Sciatic nerve (tissue), 2 donors: ENCODE measurements at regions not wholly inside any gene's neighbourhood (a gene's known extent, or its start where the extent isn't known, plus 50 kb on each side); places are given as distances from the start of the nearest gene placed in this dataset.
"Not testable (repeated sequence)": the region's sequence is repeated elsewhere in the genome, so short reads cannot be mapped to it uniquely, and the experiment has no call there.

ENCODE experiments used
- ATAC-seq: fragments of 200-7000 bp; cut with Tn5 transposase; one replicate; pipeline ENCODE4 v1.9.1; 2020; ENCODE audit warnings: mild to moderate bottlenecking, moderate library complexity
- DNase-seq: peaks from one replicate; pipeline ENCODE4 v3.0.0-alpha.2; 2020; ENCODE audit warnings: low spot score
- intact Hi-C: fragments of 100-400 bp; cut with DNase I; formaldehyde crosslinking; loops from one replicate; pipeline ENCODE4 v1.14.2; 2022
- donor health status: DM: no; HTN: no; CAD: no.
- donor health status: DM: no; HTN: no; CAD: no.

- no peak for ATAC-seq
- no peak for DNase-seq
- intact Hi-C loops: no loop called here
Observed at GRCh38 chr7:16114633-16115032, 306.7 kb downstream of the CRPPA start.

GRCh38 chr7:16114071-16114470 lies 307.3 kb downstream of the CRPPA start:
- intact Hi-C loops: no loop called here

GRCh38 chr7:16113058-16113457 lies 308.3 kb downstream of the CRPPA start:
- intact Hi-C loops: no loop called here
- ATAC-seq (no peak), DNase-seq (no peak)

More at GRCh38 chr7:16114071-16114470, 307.3 kb downstream of the CRPPA start:
- no peak for ATAC-seq
- DNase-seq: no peak

GRCh38 chr7:16106869-16107268 lies 314.5 kb downstream of the CRPPA start:
- DNase-seq (no peak), ATAC-seq (no peak)
- intact Hi-C loops: no loop called here

- ATAC-seq: no peak
- intact Hi-C loops: no loop called here
- no peak for DNase-seq
Observed at GRCh38 chr7:16106300-16106699, 315.0 kb downstream of the CRPPA start.

- intact Hi-C loops: no loop called here
- no peak for ATAC-seq
- DNase-seq: no peak
Observed at GRCh38 chr7:16099302-16099849, 322.0 kb downstream of the CRPPA start.

- ATAC-seq: peak; percentile 44
- DNase-seq: no peak
- intact Hi-C loops: no loop called here
Observed at GRCh38 chr7:16098585-16099179, 322.7 kb downstream of the CRPPA start.

- intact Hi-C loops: no loop called here
- ATAC-seq (no peak), DNase-seq (no peak)
Observed at GRCh38 chr7:16098058-16098457, 323.3 kb downstream of the CRPPA start.

- intact Hi-C loops: no loop called here
- DNase-seq (no peak), ATAC-seq (peak; percentile 31)
Observed at GRCh38 chr7:16095171-16095950, 326.0 kb downstream of the CRPPA start.

GRCh38 chr7:16094651-16095050 lies 326.7 kb downstream of the CRPPA start:
- ATAC-seq: no peak
- DNase-seq: no peak
- intact Hi-C loops: no loop called here

GRCh38 chr7:16092711-16093110 lies 328.6 kb downstream of the CRPPA start:
- ATAC-seq (peak; percentile 80), DNase-seq (no peak)
- intact Hi-C loops: no loop called here

- no peak for DNase-seq
- intact Hi-C loops: no loop called here
- ATAC-seq: peak; percentile 79
Observed at GRCh38 chr7:16091701-16092310, 329.5 kb downstream of the CRPPA start.

- no peak for ATAC-seq
Observed at GRCh38 chr7:16089801-16090200, 331.5 kb downstream of the CRPPA start.

GRCh38 chr7:16089191-16089590 lies 332.1 kb downstream of the CRPPA start:
- no peak for DNase-seq
- no peak for ATAC-seq
- intact Hi-C loops: no loop called here

More at GRCh38 chr7:16089801-16090200, 331.5 kb downstream of the CRPPA start:
- intact Hi-C loops: no loop called here
- DNase-seq: no peak

- peak; percentile 95 for ATAC-seq
- intact Hi-C loops: no loop called here
Observed at GRCh38 chr7:16086743-16087142, 334.6 kb downstream of the CRPPA start.

GRCh38 chr7:16085780-16086179 lies 335.6 kb downstream of the CRPPA start:
- intact Hi-C loops, ATAC-seq, DNase-seq: not testable (repeated sequence)

More at GRCh38 chr7:16086743-16087142, 334.6 kb downstream of the CRPPA start:
- DNase-seq: no peak

- ATAC-seq (no peak), DNase-seq (no peak)
- intact Hi-C loops: no loop called here
Observed at GRCh38 chr7:16084875-16085274, 336.5 kb downstream of the CRPPA start.

GRCh38 chr7:16084370-16084769 lies 337.0 kb downstream of the CRPPA start:
- intact Hi-C loops: no loop called here
- ATAC-seq (no peak), DNase-seq (no peak)

GRCh38 chr7:16083931-16084330 lies 337.4 kb downstream of the CRPPA start:
- no peak for DNase-seq
- intact Hi-C loops: no loop called here
- no peak for ATAC-seq

- ATAC-seq: no peak
- intact Hi-C loops: no loop called here
- no peak for DNase-seq
Observed at GRCh38 chr7:16080131-16080530, 341.2 kb downstream of the CRPPA start.
